GM21737 (cell line): ENCODE measurements at regions not wholly inside any gene's neighbourhood (a gene's known extent, or its start where the extent isn't known, plus 50 kb on each side); places are given as distances from the start of the nearest gene placed in this dataset.

ENCODE experiments used
- ATAC-seq: cut with Tn5 transposase; IDR thresholded peaks from one replicate; pipeline ENCODE4 v1.9.1; 2021; ENCODE audit warnings: mild to moderate bottlenecking, moderate library complexity; ENCODE audit not compliant: unreplicated experiment

GRCh38 chr15:61500523-61500922 lies 271.4 kb upstream of the RORA start:
- no peak for ATAC-seq

- ATAC-seq, result no peak
Measured at GRCh38 chr15:61499376-61499775, 270.3 kb upstream of the RORA start.

GRCh38 chr15:61489571-61489970 lies 260.5 kb upstream of the RORA start:
- no peak for ATAC-seq

GRCh38 chr15:61483599-61483998 lies 254.5 kb upstream of the RORA start:
- ATAC-seq, result no peak

- ATAC-seq, result no peak
Measured at GRCh38 chr15:61481886-61482285, 252.8 kb upstream of the RORA start.

GRCh38 chr15:61480863-61481262 lies 251.8 kb upstream of the RORA start:
- no peak for ATAC-seq

GRCh38 chr15:61480295-61480694 lies 251.2 kb upstream of the RORA start:
- no peak for ATAC-seq

GRCh38 chr15:61479613-61480012 lies 250.5 kb upstream of the RORA start:
- ATAC-seq, result no peak

GRCh38 chr15:61476741-61477140 lies 247.6 kb upstream of the RORA start:
- ATAC-seq, result no peak

- no peak for ATAC-seq
Measured at GRCh38 chr15:61474796-61475195, 245.7 kb upstream of the RORA start.

- ATAC-seq, result no peak
Measured at GRCh38 chr15:61467823-61468222, 238.7 kb upstream of the RORA start.

- no peak for ATAC-seq
Measured at GRCh38 chr15:61459785-61460707, 230.9 kb upstream of the RORA start.

GRCh38 chr15:61457050-61457733 lies 228.1 kb upstream of the RORA start:
- ATAC-seq, result no peak

- no peak for ATAC-seq
Measured at GRCh38 chr15:61449186-61449702, 220.1 kb upstream of the RORA start.

GRCh38 chr15:61447981-61448380 lies 218.9 kb upstream of the RORA start:
- no peak for ATAC-seq

GRCh38 chr15:61444585-61444984 lies 215.5 kb upstream of the RORA start:
- ATAC-seq, result no peak

GRCh38 chr15:61442821-61443220 lies 213.7 kb upstream of the RORA start:
- ATAC-seq, result no peak

- no peak for ATAC-seq
Measured at GRCh38 chr15:61441891-61442290, 212.8 kb upstream of the RORA start.

GRCh38 chr15:61426466-61426865 lies 197.4 kb upstream of the RORA start:
- ATAC-seq, result no peak

- no peak for ATAC-seq
Measured at GRCh38 chr15:61425934-61426333, 196.8 kb upstream of the RORA start.

GRCh38 chr15:61422773-61423172 lies 193.7 kb upstream of the RORA start:
- no peak for ATAC-seq

- ATAC-seq, result no peak
Measured at GRCh38 chr15:61421938-61422337, 192.8 kb upstream of the RORA start.
